A673 (cell line): ENCODE measurements at regions not wholly inside any gene's neighbourhood (a gene's known extent, or its start where the extent isn't known, plus 50 kb on each side); places are given as distances from the start of the nearest gene placed in this dataset.

ENCODE experiments used
- BruUV-seq: library from RNA; stranded (reverse); fragments of 400-500 nt; replicated peaks from 2 replicates; lab custom pipeline; 2021; lab: Mats Ljungman, UMichigan
- CTCF ChIA-PET: fragments of 300-600 bp; sonication (Branson Sonifier 250); formaldehyde crosslinking; loops from one replicate; lab custom pipeline; 2022; ENCODE audit warnings: antibody characterized with exemption; lab: Charles Lee
- POLR2A ChIA-PET: fragments of 300-600 bp; sonication (Branson Sonifier 250); formaldehyde crosslinking; loops from one replicate; lab custom pipeline; 2022; ENCODE audit warnings: antibody characterized with exemption; ENCODE audit not compliant: low non-redundant PET; lab: Charles Lee
- DNase-seq: peaks from one replicate; pipeline ENCODE4 v3.0.0-alpha.2; 2015; ENCODE audit warnings: low spot score
- H3K27ac ChIP-seq: fragments of 200-600 bp; sonication (generic); 2 replicates; pipeline ENCODE4 v1.5.1; 2016; ENCODE audit warnings: mixed run types, low read depth, mild to moderate bottlenecking, mixed read lengths, antibody characterized with exemption, low read length; ENCODE audit not compliant: poor library complexity, severe bottlenecking
- H3K27me3 ChIP-seq: fragments of 200-600 bp; sonication (generic); replicated peaks from 2 replicates; pipeline ENCODE4 v1.6.1; 2017; ENCODE audit warnings: mixed run types, low read depth, mild to moderate bottlenecking, mixed read lengths, antibody characterized with exemption, low read length; ENCODE audit not compliant: insufficient read depth, poor library complexity
- H3K36me3 ChIP-seq: fragments of 200-600 bp; sonication (generic); 2 replicates; pipeline ENCODE4 v1.6.1; 2016; ENCODE audit warnings: mixed run types, mild to moderate bottlenecking, mixed read lengths, antibody characterized with exemption, low read length; ENCODE audit not compliant: insufficient read depth, poor library complexity, severe bottlenecking
- H3K4me1 ChIP-seq: fragments of 200-600 bp; sonication (generic); 2 replicates; pipeline ENCODE4 v1.6.1; 2017; ENCODE audit warnings: mixed run types, mild to moderate bottlenecking, mixed read lengths, antibody characterized with exemption, low read length; ENCODE audit not compliant: insufficient read depth, poor library complexity, severe bottlenecking
- H3K4me3 ChIP-seq: fragments of 200-600 bp; sonication (generic); 2 replicates; pipeline ENCODE4 v1.5.1; 2016; ENCODE audit warnings: low read depth, mixed run types, mild to moderate bottlenecking, mixed read lengths, low read length; ENCODE audit not compliant: poor library complexity, severe bottlenecking
- H3K9me3 ChIP-seq: fragments of 200-600 bp; sonication (generic); 2 replicates; pipeline ENCODE4 v1.6.1; 2016; ENCODE audit warnings: mixed run types, low read depth, mild to moderate bottlenecking, mixed read lengths, antibody characterized with exemption, low read length; ENCODE audit not compliant: poor library complexity, severe bottlenecking
- EZH2 ChIP-seq: fragments of 200-600 bp; sonication (generic); IDR thresholded peaks from 2 replicates; pipeline ENCODE4 v1.6.1; 2017; ENCODE audit warnings: borderline replicate concordance, low read depth, mild to moderate bottlenecking, mixed read lengths, antibody characterized with exemption, low read length; ENCODE audit not compliant: poor library complexity, severe bottlenecking
- intact Hi-C: fragments of 100-400 bp; cut with micrococcal nuclease; formaldehyde crosslinking; loops from one replicate; pipeline ENCODE4 v1.10.0; 2022; ENCODE audit not compliant: unreplicated experiment
- TF ChIP-seq, protein P1 (sequence below): fragments of 300-800, 200-600 bp; sonication (generic); conservative IDR thresholded peaks from 2 replicates; pipeline ENCODE4 v1.5.1; 2017; ENCODE audit warnings: low read depth, mild to moderate bottlenecking, antibody characterized with exemption, low read length, moderate library complexity, mixed read lengths

- CTCF ChIA-PET: no interaction called here
- BruUV-seq: no TSS peak
- no peaks in the 10 kb centered on the region for H3K36me3 ChIP-seq
- TF ChIP-seq, protein P1, sequence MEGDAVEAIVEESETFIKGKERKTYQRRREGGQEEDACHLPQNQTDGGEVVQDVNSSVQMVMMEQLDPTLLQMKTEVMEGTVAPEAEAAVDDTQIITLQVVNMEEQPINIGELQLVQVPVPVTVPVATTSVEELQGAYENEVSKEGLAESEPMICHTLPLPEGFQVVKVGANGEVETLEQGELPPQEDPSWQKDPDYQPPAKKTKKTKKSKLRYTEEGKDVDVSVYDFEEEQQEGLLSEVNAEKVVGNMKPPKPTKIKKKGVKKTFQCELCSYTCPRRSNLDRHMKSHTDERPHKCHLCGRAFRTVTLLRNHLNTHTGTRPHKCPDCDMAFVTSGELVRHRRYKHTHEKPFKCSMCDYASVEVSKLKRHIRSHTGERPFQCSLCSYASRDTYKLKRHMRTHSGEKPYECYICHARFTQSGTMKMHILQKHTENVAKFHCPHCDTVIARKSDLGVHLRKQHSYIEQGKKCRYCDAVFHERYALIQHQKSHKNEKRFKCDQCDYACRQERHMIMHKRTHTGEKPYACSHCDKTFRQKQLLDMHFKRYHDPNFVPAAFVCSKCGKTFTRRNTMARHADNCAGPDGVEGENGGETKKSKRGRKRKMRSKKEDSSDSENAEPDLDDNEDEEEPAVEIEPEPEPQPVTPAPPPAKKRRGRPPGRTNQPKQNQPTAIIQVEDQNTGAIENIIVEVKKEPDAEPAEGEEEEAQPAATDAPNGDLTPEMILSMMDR: no peak
- TF ChIP-seq EZH2: no peak
- intact Hi-C loops: no loop called here
- H3K4me3 ChIP-seq: no peak overlapping the region
- H3K4me1 ChIP-seq: no peaks in the 10 kb centered on the region
- POLR2A ChIA-PET: no interaction called here
- H3K9me3 ChIP-seq: no peaks in the 10 kb centered on the region
- no peak overlapping the region for H3K27ac ChIP-seq
- no peaks in the 10 kb centered on the region for H3K27me3 ChIP-seq
- DNase-seq: no peak
These were observed 78.8 kb downstream of the SOX1 start for GRCh38 chr13:112145551-112146360.

DNA sequence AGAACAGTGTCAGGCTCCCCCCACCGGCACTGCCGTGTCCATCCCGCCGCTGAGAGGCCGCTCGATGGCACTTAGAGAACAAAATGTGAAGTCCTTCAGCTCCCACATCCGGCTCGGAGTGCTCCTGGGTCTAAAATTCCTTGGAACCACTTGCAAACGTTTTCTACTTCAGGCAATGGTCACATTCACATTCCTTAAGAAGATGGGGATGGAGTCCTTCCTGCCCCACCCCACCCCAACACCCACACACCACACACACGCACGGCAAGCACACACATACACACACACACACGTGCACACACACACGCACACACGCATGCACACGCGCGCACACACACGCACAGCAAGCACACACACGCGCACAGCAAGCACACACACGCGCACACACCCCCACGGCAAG lies 83.4 kb downstream of the SOX1 start:
- BruUV-seq: no TSS peak
- intact Hi-C loops: no loop called here
- ChIA-PET POLR2A (no interaction called here), CTCF (no interaction called here)
- no peaks in the 10 kb centered on the region for H3K9me3 ChIP-seq
- peaks cover 2% of the 10 kb centered on the region for H3K27me3 ChIP-seq
- H3K36me3 ChIP-seq: no peaks in the 10 kb centered on the region
- no peak for DNase-seq
- no peaks in the 10 kb centered on the region for H3K4me1 ChIP-seq
- no peak overlapping the region for H3K27ac ChIP-seq
- TF ChIP-seq, protein P1: no peak
- no peak for TF ChIP-seq EZH2
- no peak overlapping the region for H3K4me3 ChIP-seq

DNA sequence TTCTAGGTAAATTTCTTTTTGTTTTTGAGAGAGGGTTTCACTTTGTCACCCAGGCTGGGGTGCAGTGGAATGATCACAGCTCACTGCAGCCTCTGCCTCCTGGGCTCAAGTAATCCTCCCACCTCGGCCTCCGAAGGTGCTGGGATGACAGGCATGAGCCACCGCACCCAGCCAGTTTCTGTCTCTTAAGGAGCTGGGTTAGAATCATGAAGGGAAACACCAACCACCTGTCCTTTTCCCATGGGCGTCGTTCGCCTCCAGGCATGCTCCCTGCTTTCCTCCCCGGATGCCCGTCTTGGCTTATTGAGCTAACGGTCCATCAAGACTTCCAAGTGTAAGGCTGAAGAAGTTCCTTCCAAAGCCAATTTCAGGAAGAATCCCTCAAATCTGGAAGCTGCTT lies 85.9 kb downstream of the SOX1 start:
- no TSS peak for BruUV-seq

More for the DNA sequence above, 85.9 kb downstream of the SOX1 start:
- no peak overlapping the region for H3K4me3 ChIP-seq
- intact Hi-C loops: no loop called here
- ChIA-PET POLR2A (no interaction called here), CTCF (no interaction called here)
- no peaks in the 10 kb centered on the region for H3K4me1 ChIP-seq
- no peaks in the 10 kb centered on the region for H3K36me3 ChIP-seq
- peaks cover 2% of the 10 kb centered on the region for H3K27me3 ChIP-seq
- DNase-seq: no peak
- no peak for TF ChIP-seq EZH2
- TF ChIP-seq, protein P1: no peak
- H3K27ac ChIP-seq: no peak overlapping the region
- H3K9me3 ChIP-seq: no peaks in the 10 kb centered on the region
